Forelimb muscle (tissue), 1 donor: ENCODE measurements at regions not wholly inside any gene's neighbourhood (a gene's known extent, or its start where the extent isn't known, plus 50 kb on each side); places are given as distances from the start of the nearest gene placed in this dataset.
"Not testable (repeated sequence)": the region's sequence is repeated elsewhere in the genome, so short reads cannot be mapped to it uniquely, and the experiment has no call there.

Experiments used
- DNase-seq: peaks from one replicate; pipeline ENCODE4 v3.0.0-alpha.2; 2013; ENCODE audit warnings: low read depth

DNA sequence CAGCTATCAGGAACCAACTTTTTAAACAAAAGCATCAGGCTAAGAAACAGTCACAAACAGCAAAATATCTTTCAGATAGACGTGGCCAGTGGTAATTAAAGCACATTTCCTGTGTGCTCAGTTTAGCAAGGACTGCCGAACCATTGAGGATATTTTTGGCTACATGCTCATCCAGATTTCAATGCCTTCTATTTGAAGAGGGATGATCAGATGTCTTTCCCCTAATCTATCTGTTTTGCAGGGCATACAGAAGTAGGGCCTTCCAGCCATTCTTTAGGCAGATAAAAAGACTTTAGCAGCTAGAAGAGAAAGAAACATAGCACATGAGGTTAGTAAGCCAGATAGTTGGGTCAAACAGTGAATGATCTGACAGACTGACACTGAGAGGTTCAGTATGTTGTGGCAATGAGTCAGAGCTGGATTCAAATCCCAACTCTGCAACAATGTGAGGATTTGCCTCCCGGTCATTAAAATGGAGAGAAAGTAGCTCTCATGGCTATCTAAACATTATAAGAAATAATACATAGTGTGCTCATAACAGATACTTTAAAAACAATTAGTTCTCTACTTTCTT lies 100.0 kb upstream of the PRKG2 start:
- no peak for DNase-seq

DNA sequence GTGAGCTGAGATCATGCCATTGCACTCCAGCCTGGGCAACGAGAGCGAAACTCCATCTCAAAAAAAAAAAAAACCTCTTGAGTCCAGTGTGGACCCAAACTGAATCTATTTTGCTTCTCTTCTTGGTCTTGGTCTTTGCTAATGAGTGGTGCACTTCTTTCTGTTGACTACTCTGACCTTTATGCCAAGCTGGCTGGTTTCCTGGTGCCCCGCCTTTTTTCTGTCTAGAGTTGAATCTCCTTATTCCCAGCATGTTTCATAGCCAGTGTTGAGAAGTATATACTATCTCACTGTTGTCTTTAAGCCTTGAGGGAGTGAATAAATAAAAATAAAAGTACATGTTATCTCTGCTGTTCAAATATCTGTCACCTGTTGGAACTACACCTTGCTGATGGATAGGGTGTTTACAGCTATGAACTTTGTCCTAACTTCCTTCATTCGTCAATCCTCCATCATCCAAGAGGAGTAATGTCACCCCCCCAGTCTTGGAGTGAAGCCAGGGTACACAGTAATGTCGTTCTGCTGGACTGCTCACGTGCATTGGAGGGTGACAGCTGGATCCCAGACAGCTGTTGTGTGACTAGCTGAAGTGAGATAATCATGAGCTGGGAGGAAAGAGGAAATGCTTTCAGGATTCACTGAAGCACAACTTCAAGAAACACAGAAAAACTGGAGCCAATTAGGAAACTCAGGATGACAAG lies 99.3 kb upstream of the PRKG2 start:
- DNase-seq, result no peak

DNA sequence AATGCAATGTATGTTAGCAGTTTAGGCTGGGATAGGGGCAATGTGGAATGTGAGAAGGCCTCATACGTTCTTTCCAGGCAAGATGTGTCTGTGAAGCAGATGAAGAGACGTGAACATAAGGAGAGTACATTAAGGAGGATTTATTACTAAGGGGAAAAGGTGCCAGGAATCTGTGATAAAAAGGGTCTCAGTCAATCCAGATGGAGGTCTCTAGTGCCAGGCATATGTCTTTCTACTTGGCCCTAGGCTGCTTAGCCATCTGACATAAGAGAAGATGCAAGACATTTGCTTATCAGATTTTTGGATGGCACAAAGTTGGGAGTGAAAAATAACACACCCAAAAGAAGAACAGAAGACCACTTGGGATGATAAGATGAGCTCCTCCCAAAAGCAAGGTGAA lies 93.0 kb upstream of the PRKG2 start:
- DNase-seq, result no peak

DNA sequence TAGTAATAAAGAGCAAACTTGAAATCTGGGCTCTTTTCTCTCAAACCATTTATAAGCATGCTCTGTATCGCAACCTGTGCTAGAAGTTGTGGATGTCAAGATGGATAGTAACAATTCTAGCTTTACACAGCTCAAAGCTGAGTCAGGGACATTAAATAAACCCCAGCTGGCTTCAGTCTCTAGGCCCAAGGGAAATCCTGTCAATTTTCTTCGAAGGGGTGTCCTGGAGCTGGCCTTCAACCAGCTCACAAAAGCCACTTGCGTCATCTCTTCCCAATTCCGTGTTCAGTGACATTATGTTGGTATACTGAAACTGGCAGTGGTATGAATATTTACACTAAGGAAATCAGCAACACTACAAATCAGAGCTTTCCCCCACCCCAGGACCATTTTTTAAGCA lies 89.8 kb upstream of the PRKG2 start:
- no peak for DNase-seq

DNA sequence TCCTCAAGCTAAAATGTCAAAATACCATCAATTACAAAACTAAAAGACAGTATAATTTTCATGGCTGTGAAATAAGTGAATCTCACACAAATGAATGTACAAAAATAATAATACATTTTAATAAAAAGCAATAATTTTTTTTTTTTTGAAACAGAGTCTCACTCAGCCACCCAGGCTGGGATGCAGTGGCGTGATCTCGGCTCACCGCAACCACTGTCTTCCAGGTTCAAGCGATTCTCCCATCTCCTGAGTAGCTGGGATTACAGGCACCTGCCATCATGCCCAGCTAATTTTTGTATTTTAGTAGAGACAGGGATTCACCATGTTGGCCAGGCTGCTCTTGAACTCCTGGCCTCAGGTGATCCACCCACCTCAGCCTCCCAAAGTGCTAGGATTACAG lies 85.3 kb upstream of the PRKG2 start:
- DNase-seq, result not testable (repeated sequence)

DNA sequence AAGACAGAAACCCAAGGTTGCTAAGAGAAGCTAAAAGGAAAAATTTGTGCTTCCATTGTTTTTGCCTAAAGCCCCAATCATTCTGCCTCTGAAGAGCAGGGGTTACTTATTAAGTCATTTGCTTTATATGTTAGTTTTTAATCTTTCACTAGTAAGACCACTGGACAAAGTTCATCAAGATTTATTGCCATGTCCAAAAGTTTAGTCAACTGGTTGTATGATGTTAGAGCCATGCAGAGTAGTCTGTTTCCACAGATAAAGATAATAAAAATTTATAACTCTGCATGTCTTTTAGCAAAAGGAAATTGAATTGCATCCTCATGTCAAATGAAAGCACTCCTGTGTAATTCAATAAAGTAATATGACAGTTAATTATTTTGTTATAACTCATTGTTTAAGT lies 75.8 kb upstream of the PRKG2 start:
- DNase-seq, result no peak

DNA sequence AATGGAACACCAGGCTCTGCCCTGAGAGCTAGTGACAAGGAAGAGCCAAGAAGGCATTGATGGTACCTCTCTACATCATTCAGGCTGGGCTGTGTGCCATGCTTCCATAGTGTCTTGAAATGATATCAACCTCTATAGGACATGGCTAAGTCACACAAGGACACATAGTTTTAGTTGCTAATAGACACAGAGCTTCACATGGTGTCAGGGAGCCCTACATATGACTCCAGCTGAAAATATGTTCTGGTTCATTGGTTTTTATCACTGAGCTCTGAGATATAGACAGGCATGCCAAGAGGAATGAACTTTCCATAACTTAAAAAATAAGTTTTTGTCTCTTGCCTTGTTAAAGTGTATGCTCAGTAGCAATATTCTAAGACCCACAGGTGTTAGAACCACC lies 72.1 kb upstream of the PRKG2 start:
- no peak for DNase-seq

DNA sequence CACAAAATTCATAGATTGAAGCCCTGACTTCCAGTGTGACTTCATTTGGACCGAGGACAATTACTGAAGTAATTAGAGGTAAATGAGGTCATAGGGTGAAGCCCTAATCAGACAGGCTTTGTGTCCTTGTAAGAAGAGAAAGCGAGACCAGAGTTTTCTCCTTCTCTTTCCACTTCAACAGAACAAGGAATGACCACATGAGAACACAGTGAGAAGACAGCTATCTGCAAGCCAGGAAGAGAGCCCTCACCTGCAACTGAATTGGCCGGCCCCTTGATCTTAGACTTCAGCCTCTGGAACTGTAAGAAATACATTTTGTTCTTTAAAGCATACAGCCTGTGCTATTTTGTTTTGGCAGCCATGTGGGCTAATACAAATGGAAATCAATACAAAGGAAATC lies 67.1 kb upstream of the PRKG2 start:
- no peak for DNase-seq

DNA sequence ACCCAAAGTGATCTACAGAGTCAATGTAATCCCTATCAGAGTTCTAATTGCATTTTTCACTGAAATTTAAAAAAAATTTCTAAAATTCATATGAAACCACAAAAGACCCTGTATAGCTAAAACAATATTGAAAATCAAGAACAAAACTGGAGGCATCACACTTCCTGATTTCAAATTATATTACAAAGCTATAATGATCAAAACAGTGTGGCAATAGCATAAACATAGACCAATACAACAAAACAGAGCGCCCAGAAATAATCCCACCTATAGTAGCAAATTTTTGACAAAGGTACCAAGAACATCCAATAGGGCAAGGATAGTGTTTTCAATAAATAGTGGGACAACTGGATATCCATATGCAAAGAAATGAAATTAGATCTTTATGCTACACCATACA lies 59.4 kb upstream of the PRKG2 start:
- DNase-seq, result no peak

DNA sequence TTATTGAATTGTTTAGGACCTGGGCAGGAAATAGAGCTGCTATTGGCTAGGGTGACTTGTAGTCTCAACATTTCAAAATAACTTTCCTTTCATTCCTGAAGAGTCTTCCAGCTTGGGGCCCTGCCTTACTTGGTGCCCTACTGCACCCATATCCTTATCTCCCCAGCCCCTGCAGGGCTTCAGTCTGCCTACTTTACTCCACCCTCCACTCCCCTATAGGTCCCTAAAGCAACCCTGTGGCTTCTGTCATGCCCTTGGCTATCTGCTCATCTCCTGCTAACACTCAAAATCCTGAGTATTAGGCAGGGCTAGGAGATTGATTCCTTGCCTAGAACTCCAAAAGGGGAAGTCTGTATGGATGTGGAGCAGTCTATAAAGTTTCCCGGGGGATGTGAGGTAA lies 57.6 kb upstream of the PRKG2 start:
- no peak for DNase-seq
